Mesothelial cell of epicardium (in vitro differentiated cells): ENCODE measurements at regions not wholly inside any gene's neighbourhood (a gene's known extent, or its start where the extent isn't known, plus 50 kb on each side); places are given as distances from the start of the nearest gene placed in this dataset.

Experiments used
- DNase-seq, 2 experiments: peaks; one replicate each; pipeline ENCODE4 v3.0.0; 2021; ENCODE audit warnings: low spot score in 2 of 2; ENCODE audit not compliant: unreplicated experiment in 2 of 2
- H3K27ac Mint-ChIP-seq: 2 replicates; pipeline ENCODE4 v1.8.0; 2021; ENCODE audit warnings: mixed read lengths
- H3K27me3 Mint-ChIP-seq: 2 replicates; pipeline ENCODE4 v1.8.0; 2021; ENCODE audit warnings: low read depth, mixed read lengths
- H3K36me3 Mint-ChIP-seq: 2 replicates; pipeline ENCODE4 v1.8.0; 2021; ENCODE audit warnings: mixed read lengths
- H3K4me1 Mint-ChIP-seq: 2 replicates; pipeline ENCODE4 v1.8.0; 2021; ENCODE audit warnings: mixed read lengths
- H3K4me3 Mint-ChIP-seq: 2 replicates; pipeline ENCODE4 v1.8.0; 2021; ENCODE audit warnings: mild to moderate bottlenecking, moderate library complexity, mixed read lengths
- H3K9me3 Mint-ChIP-seq: 2 replicates; pipeline ENCODE4 v1.8.0; 2021; ENCODE audit warnings: mixed read lengths
- TF ChIP-seq, protein P1 (sequence below): fragments of 200-600 bp; sonication (generic); IDR thresholded peaks from one replicate; pipeline ENCODE4 v1.5.0; 2021; ENCODE audit warnings: antibody characterized with exemption; ENCODE audit not compliant: unreplicated experiment

DNA sequence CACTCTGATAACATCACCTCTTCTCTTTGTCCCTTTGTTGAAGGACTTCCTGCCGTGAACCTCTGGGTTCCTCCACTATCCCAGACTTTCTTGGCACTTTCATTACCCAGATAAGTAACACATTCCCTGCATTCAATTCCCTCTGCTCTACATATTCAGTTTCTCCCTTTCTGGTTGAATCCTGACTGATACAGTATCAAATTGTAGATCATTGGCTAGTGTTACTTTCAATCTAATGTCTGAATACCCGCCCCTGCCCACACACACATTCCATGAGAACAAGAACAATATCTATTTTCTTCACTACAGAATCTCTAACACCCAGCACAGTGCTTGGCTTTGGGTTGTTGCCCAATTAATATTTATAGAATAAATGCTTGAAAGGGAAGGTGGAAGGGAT is 163.5 kb downstream of the ABHD5 start:
- Mint-ChIP-seq H3K4me3 (no peak overlapping the region), H3K9me3 (peaks cover 7% of the 10 kb centered on the region), H3K4me1 (no peaks in the 10 kb centered on the region), H3K27ac (no peak overlapping the region), H3K27me3 (peaks cover 73% of the 10 kb centered on the region), H3K36me3 (no peaks in the 10 kb centered on the region)
- TF ChIP-seq, protein P1, sequence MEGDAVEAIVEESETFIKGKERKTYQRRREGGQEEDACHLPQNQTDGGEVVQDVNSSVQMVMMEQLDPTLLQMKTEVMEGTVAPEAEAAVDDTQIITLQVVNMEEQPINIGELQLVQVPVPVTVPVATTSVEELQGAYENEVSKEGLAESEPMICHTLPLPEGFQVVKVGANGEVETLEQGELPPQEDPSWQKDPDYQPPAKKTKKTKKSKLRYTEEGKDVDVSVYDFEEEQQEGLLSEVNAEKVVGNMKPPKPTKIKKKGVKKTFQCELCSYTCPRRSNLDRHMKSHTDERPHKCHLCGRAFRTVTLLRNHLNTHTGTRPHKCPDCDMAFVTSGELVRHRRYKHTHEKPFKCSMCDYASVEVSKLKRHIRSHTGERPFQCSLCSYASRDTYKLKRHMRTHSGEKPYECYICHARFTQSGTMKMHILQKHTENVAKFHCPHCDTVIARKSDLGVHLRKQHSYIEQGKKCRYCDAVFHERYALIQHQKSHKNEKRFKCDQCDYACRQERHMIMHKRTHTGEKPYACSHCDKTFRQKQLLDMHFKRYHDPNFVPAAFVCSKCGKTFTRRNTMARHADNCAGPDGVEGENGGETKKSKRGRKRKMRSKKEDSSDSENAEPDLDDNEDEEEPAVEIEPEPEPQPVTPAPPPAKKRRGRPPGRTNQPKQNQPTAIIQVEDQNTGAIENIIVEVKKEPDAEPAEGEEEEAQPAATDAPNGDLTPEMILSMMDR = no peak
- DNase-seq = no peak

DNA sequence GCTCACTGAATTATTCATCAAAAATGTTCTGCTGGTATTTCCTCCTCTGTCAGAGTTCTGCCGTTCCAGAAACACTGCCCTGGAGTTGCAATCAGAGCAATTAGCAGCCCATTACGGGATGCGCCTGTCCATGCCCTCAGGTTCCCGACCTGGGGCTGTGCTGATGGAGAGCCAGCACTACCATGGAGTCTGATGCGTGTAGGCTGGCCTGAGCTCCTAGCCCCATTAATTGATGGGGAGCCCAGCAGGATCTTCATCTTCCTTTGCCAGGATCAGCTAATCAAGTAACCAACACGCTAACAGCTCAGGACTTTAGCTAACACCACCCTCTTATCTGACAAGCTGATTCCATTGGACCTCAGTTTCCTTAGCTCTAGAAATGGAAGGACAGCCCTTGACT is 164.2 kb downstream of the ABHD5 start:
- H3K27me3 Mint-ChIP-seq = peaks cover 79% of the 10 kb centered on the region
- H3K27ac Mint-ChIP-seq = no peak overlapping the region

DNA sequence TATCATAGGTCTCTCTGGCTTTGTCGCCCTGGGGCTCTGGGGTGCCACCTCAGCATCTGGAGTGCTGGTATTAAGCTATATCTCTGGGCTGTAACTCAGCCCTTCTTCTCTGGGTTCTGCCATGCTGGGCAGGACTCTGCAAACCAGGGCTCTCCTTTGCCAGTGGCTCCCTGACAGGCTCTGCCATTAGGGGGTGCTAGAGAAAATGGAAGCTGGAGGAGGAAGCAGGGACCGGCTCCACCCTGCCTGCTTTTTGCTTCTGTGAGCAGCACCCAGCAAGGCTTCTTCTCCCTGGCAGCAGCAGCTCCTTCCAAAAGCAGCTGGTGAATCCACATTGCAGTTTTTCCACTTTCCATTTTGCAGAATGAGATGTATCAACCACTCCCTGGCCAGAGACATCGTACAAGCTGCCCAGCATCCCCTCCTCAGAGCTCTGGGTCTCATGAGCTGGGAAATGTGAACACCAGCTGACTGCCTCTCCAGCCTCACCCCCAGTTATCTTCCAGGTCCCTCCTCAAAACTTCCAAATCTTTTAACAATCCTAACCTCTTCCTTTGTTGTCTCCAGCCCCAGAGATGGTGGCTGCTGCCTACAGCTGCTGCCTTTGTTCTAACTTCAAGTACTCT is 165.0 kb downstream of the ABHD5 start:
- no peaks in the 10 kb centered on the region for H3K4me1 Mint-ChIP-seq
- no peak overlapping the region for H3K27ac Mint-ChIP-seq
- H3K27me3 Mint-ChIP-seq = peaks cover 79% of the 10 kb centered on the region
- H3K36me3 Mint-ChIP-seq = no peaks in the 10 kb centered on the region
- H3K9me3 Mint-ChIP-seq = no peaks in the 10 kb centered on the region
- no peak overlapping the region for H3K4me3 Mint-ChIP-seq
- DNase-seq = peak in 1 of 2 experiments; percentile 61
- TF ChIP-seq, protein P1 = peak; percentile 31

More for the DNA sequence above, 164.2 kb downstream of the ABHD5 start:
- Mint-ChIP-seq H3K36me3 (no peaks in the 10 kb centered on the region), H3K4me3 (no peak overlapping the region), H3K9me3 (peaks cover 3% of the 10 kb centered on the region), H3K4me1 (no peaks in the 10 kb centered on the region)
- DNase-seq = no peak
- TF ChIP-seq, protein P1 = no peak

DNA sequence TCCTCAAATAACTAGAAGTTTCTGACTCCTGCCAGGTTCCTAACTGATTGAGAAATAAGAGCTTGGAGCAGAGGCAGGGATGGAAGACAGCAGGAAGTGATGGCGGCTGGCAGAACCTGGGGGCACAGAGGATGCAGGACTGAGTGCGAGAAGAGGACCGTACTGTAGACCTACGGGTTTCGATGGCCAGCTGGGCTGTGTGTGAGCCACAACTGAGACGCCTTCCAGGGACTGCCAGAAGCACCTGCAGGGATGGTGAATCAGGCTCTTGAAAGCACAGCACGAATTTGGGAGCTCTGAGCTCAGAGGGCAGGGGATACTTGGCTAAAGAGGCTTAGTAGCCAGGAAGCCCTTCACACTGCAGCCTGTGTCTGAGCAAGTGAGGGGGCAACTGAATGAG is 165.6 kb downstream of the ABHD5 start:
- DNase-seq = no peak
- Mint-ChIP-seq H3K4me3 (no peak overlapping the region), H3K9me3 (no peaks in the 10 kb centered on the region), H3K27ac (no peak overlapping the region), H3K36me3 (no peaks in the 10 kb centered on the region), H3K27me3 (peaks cover 80% of the 10 kb centered on the region), H3K4me1 (no peaks in the 10 kb centered on the region)
- TF ChIP-seq, protein P1 = no peak

DNA sequence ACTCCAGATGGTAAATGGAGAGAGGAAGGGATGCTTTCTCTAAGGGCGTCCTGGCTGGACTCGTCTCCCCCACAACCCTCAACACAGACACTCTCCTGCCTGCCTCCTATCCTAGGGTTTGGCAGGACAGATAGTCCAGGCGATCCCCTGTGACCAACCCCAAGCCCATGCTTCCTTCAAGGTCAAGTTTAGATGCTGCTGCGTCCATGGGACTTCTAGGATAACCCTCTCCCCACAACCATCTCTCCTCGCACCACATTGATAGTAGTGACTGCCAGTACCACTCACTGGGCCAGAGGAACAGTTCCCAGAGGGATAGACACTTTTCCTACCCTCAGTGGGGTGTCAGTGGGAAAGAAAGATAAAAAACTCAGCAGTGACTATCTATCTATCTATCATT is 166.0 kb downstream of the ABHD5 start:
- H3K27ac Mint-ChIP-seq = no peak overlapping the region
- DNase-seq = no peak
- peaks cover 79% of the 10 kb centered on the region for H3K27me3 Mint-ChIP-seq
- H3K9me3 Mint-ChIP-seq = no peaks in the 10 kb centered on the region
- TF ChIP-seq, protein P1 = no peak
- no peaks in the 10 kb centered on the region for H3K4me1 Mint-ChIP-seq
- H3K4me3 Mint-ChIP-seq = no peak overlapping the region
- no peaks in the 10 kb centered on the region for H3K36me3 Mint-ChIP-seq
